Glutamatergic neuron (in vitro differentiated cells): ENCODE measurements at regions not wholly inside any gene's neighbourhood (a gene's known extent, or its start where the extent isn't known, plus 50 kb on each side); places are given as distances from the start of the nearest gene placed in this dataset.
A peak's percentile ranks its signal among the peaks of the same experiment; 100 is the strongest.

Experiments
- DNase-seq: peaks from one replicate; pipeline ENCODE4 v3.0.0; 2022
- H3K27ac Mint-ChIP-seq: one replicate; pipeline ENCODE4 v1.8.0; 2020; ENCODE audit warnings: mild to moderate bottlenecking, mixed read lengths, inconsistent platforms; ENCODE audit not compliant: unreplicated experiment
- H3K27me3 Mint-ChIP-seq: one replicate; pipeline ENCODE4 v1.8.0; 2020; ENCODE audit warnings: mild to moderate bottlenecking, moderate library complexity, mixed read lengths, inconsistent platforms; ENCODE audit not compliant: unreplicated experiment
- H3K36me3 Mint-ChIP-seq: one replicate; pipeline ENCODE4 v1.8.0; 2020; ENCODE audit warnings: mild to moderate bottlenecking, mixed read lengths, inconsistent platforms; ENCODE audit not compliant: unreplicated experiment
- H3K4me1 Mint-ChIP-seq: one replicate; pipeline ENCODE4 v1.8.0; 2020; ENCODE audit warnings: mild to moderate bottlenecking, low read depth, mixed read lengths, inconsistent platforms; ENCODE audit not compliant: unreplicated experiment
- H3K4me3 Mint-ChIP-seq: one replicate; pipeline ENCODE4 v1.8.0; 2020; ENCODE audit warnings: mild to moderate bottlenecking, mixed read lengths, inconsistent platforms; ENCODE audit not compliant: unreplicated experiment
- H3K9me3 Mint-ChIP-seq: one replicate; pipeline ENCODE4 v1.8.0; 2020; ENCODE audit warnings: mild to moderate bottlenecking, moderate library complexity, mixed read lengths, inconsistent platforms; ENCODE audit not compliant: unreplicated experiment
- TF ChIP-seq, protein P1 (sequence below): fragments of 200-600 bp; sonication (generic); IDR thresholded peaks from one replicate; pipeline ENCODE4 v1.5.0; 2021; ENCODE audit not compliant: partially characterized antibody, unreplicated experiment

DNA sequence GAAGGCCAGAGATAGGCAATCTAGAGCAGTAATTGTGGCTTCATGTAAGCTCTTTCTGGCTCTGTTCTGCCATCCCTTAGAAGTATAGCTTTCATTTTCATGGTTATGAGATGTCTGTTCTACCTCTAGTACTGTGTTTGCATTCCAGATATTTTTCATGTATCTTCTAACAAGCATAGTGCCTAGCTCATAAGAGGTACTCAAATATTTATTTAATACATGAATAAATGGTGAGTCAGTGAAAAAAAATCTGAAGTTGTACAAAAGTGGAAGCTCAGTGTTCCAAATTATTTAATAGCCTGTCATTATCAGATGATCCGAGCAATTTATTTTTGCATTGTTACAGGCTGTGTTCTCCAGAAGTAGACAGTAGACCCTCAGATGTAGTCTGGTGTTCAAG, 64.3 kb downstream of the OXSM start:
- no peaks in the 10 kb centered on the region for H3K4me1 Mint-ChIP-seq
- no peak for DNase-seq
- peaks cover 7% of the 10 kb centered on the region for H3K36me3 Mint-ChIP-seq
- H3K27me3 Mint-ChIP-seq, result no peaks in the 10 kb centered on the region
- no peak overlapping the region for H3K27ac Mint-ChIP-seq
- TF ChIP-seq, protein P1, sequence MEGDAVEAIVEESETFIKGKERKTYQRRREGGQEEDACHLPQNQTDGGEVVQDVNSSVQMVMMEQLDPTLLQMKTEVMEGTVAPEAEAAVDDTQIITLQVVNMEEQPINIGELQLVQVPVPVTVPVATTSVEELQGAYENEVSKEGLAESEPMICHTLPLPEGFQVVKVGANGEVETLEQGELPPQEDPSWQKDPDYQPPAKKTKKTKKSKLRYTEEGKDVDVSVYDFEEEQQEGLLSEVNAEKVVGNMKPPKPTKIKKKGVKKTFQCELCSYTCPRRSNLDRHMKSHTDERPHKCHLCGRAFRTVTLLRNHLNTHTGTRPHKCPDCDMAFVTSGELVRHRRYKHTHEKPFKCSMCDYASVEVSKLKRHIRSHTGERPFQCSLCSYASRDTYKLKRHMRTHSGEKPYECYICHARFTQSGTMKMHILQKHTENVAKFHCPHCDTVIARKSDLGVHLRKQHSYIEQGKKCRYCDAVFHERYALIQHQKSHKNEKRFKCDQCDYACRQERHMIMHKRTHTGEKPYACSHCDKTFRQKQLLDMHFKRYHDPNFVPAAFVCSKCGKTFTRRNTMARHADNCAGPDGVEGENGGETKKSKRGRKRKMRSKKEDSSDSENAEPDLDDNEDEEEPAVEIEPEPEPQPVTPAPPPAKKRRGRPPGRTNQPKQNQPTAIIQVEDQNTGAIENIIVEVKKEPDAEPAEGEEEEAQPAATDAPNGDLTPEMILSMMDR, result no peak
- H3K9me3 Mint-ChIP-seq, result peaks cover 4% of the 10 kb centered on the region
- H3K4me3 Mint-ChIP-seq, result no peak overlapping the region

DNA sequence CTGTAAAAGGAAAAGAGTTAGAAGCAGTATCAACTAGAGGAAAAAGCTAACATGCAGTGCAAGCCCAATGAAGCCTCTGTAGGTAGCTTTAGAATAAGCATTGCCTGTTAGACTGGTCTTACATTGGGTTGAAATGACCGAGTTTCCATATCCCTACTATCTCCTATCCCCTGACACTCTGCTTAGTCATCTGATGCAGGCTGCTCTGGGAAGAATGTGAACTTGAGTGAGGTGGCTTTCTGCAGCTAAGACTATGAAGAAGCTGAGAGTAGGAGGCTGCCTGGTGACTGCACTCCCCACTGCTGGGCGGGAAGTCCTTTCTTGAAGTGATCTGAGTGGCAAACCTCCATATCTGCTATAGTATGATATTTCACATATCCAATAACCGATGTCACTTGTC, 64.7 kb downstream of the OXSM start:
- Mint-ChIP-seq H3K4me3 (no peak overlapping the region), H3K27ac (no peak overlapping the region), H3K4me1 (no peaks in the 10 kb centered on the region)

DNA sequence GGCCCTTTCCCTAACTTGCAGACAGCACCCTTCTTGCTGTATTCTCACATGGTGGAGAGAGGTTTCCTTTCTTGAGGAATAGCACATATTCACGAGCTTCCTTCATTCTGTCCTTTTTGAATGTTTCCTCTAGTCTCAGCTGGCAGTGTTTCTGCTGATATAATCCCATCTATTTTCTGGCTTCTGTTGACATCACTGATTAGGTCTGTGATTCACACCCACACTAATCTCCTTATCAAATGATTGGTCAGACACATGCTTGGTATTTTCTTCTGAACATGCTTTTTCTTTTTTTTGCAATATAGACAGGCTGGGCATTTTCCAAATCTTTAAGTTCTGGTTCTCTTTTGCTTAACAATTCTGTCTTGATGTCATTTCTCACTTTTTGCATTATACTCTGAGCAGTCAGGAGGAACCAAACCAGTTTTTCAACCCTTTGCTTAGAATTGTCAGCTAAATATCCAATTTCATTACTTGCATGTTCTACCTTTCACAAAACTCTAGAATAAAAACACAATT, 65.4 kb downstream of the OXSM start:
- Mint-ChIP-seq H3K36me3 (peaks cover 10% of the 10 kb centered on the region), H3K9me3 (peaks cover 4% of the 10 kb centered on the region), H3K27me3 (no peaks in the 10 kb centered on the region), H3K4me3 (no peak overlapping the region), H3K4me1 (no peaks in the 10 kb centered on the region), H3K27ac (no peak overlapping the region)
- no peak for DNase-seq
- TF ChIP-seq, protein P1, result no peak

More for the DNA sequence above, 64.7 kb downstream of the OXSM start:
- TF ChIP-seq, protein P1, result no peak
- no peaks in the 10 kb centered on the region for H3K27me3 Mint-ChIP-seq
- no peak for DNase-seq
- H3K9me3 Mint-ChIP-seq, result peaks cover 4% of the 10 kb centered on the region
- peaks cover 7% of the 10 kb centered on the region for H3K36me3 Mint-ChIP-seq

DNA sequence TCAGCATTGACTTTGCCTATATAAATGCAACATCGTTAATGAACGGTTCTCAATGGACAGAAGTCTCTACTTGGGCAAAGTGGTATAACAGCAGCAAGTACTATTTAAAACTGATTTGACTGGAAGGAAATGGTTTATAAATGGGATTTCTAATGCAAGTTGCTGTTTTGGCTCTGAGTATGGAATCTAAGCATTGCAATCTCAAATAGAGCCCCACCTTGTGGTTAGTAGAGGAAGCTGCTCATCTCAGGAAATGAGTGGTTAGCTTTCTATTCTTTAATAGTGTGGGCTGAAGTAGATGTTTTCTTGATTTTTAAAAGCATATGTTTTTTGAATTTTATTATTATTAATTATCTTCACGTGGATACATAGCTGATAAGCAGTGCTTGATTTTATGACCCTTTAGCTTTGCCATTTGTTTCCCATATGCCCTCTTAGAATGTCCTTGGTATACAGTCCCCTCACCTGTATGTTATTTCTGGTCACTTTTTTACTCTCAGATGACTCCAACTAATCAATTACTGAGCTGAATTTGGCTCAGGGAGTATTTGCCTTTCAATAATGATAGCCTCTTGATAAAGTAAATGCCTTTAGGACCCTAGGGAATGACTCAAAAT, 67.1 kb downstream of the OXSM start:
- H3K36me3 Mint-ChIP-seq, result peaks cover 13% of the 10 kb centered on the region
- no peak overlapping the region for H3K27ac Mint-ChIP-seq
- no peaks in the 10 kb centered on the region for H3K9me3 Mint-ChIP-seq
- no peak for DNase-seq
- no peaks in the 10 kb centered on the region for H3K4me1 Mint-ChIP-seq
- H3K27me3 Mint-ChIP-seq, result no peaks in the 10 kb centered on the region
- no peak overlapping the region for H3K4me3 Mint-ChIP-seq
- TF ChIP-seq, protein P1, result peak; percentile 75

DNA sequence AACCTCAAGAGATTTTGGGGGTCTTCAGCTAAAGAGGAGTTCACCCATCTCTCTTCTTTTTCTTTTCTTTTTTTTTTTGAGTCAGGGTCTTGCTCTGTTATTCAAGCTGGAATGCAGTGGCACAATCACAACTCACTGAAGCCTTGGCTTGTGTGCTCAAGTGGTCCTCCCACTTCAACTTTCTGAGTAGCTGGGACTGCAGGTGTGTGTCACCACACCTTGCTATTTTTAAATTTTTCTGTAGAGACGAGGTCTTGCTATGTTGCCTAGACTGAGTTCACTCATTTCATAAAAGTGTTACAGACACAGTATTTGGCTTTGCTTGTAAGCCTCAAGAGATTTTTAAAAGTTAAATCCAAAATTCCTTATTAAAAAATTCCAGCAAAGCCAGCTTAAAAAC, 71.7 kb downstream of the OXSM start:
- Mint-ChIP-seq H3K27ac (no peak overlapping the region), H3K4me1 (no peaks in the 10 kb centered on the region), H3K4me3 (no peak overlapping the region), H3K9me3 (no peaks in the 10 kb centered on the region), H3K36me3 (peaks cover 7% of the 10 kb centered on the region), H3K27me3 (no peaks in the 10 kb centered on the region)
- TF ChIP-seq, protein P1, result no peak
- DNase-seq, result no peak
